OCI-LY7 (cell line): ENCODE measurements at regions not wholly inside any gene's neighbourhood (a gene's known extent, or its start where the extent isn't known, plus 50 kb on each side); places are given as distances from the start of the nearest gene placed in this dataset.

Experiments
- BruUV-seq: library from RNA; stranded (reverse); fragments of 400-500 nt; replicated peaks from 2 replicates; lab custom pipeline; 2021; lab: Mats Ljungman, UMichigan
- CTCF ChIA-PET: fragments of 300-600 bp; sonication (Branson Sonifier 250); formaldehyde crosslinking; loops from one replicate; lab custom pipeline; 2022; ENCODE audit warnings: antibody characterized with exemption; ENCODE audit not compliant: unreplicated experiment; lab: Charles Lee
- POLR2A ChIA-PET: fragments of 300-600 bp; sonication (Branson Sonifier 250); formaldehyde crosslinking; loops from one replicate; lab custom pipeline; 2022; ENCODE audit warnings: antibody characterized with exemption; lab: Charles Lee
- DNase-seq: peaks from one replicate; pipeline ENCODE4 v3.0.0-alpha.2; 2015; ENCODE audit warnings: low spot score
- H2AFZ ChIP-seq: fragments of 200-600 bp; sonication (generic), shearing (Covaris generic); 2 replicates; pipeline ENCODE4 v1.6.1; 2014; ENCODE audit warnings: mild to moderate bottlenecking, antibody characterized with exemption, low read length, moderate library complexity
- H3K27ac ChIP-seq: fragments of 200-600 bp; sonication (generic); 2 replicates; pipeline ENCODE4 v1.5.1; 2014; ENCODE audit warnings: mixed run types, low read depth, mild to moderate bottlenecking, moderate library complexity, low read length, inconsistent platforms; ENCODE audit not compliant: poor library complexity, severe bottlenecking
- H3K36me3 ChIP-seq: fragments of 200-600 bp; sonication (generic); 2 replicates; pipeline ENCODE4 v1.6.1; 2014; ENCODE audit warnings: mild to moderate bottlenecking, antibody characterized with exemption, low read length, moderate library complexity, mixed read lengths; ENCODE audit not compliant: insufficient read depth
- H3K4me1 ChIP-seq: fragments of 200-600 bp; sonication (generic); 2 replicates; pipeline ENCODE4 v1.5.1; 2014; ENCODE audit warnings: mild to moderate bottlenecking, low read length; ENCODE audit not compliant: insufficient read depth, poor library complexity, severe bottlenecking
- H3K4me2 ChIP-seq: fragments of 200-600 bp; sonication (generic); 2 replicates; pipeline ENCODE4 v1.6.1; 2014; ENCODE audit warnings: mild to moderate bottlenecking, low read length
- H3K4me3 ChIP-seq: fragments of 200-600 bp; sonication (generic); 2 replicates; pipeline ENCODE4 v1.5.1; 2014; ENCODE audit warnings: mild to moderate bottlenecking, low read depth, low read length; ENCODE audit not compliant: poor library complexity, severe bottlenecking
- H3K79me2 ChIP-seq: fragments of 200-600 bp; sonication (generic); 2 replicates; pipeline ENCODE4 v1.6.1; 2016; ENCODE audit warnings: low read depth, mild to moderate bottlenecking, low read length, moderate library complexity, mixed read lengths; ENCODE audit not compliant: insufficient read depth
- H3K9me2 ChIP-seq: fragments of 200-600 bp; sonication (generic); 2 replicates; pipeline ENCODE4 v1.6.1; 2016; ENCODE audit warnings: mild to moderate bottlenecking, low read length, mixed read lengths; ENCODE audit not compliant: insufficient read depth
- H3K9me3 ChIP-seq: fragments of 200-600 bp; sonication (generic); 2 replicates; pipeline ENCODE4 v1.6.1; 2014; ENCODE audit warnings: mild to moderate bottlenecking, mixed run types, low read length, mixed read lengths
- H4K20me1 ChIP-seq: fragments of 200-600 bp; sonication (generic); 2 replicates; pipeline ENCODE4 v1.6.1; 2014; ENCODE audit warnings: mild to moderate bottlenecking, antibody characterized with exemption, low read length, moderate library complexity, mixed read lengths; ENCODE audit not compliant: insufficient read depth
- CTCF ChIP-seq: fragments of 200-600 bp; sonication (generic); conservative IDR thresholded peaks from 2 replicates; pipeline ENCODE4 v1.5.1; 2014; ENCODE audit warnings: mild to moderate bottlenecking, antibody characterized with exemption, low read length, moderate library complexity, mixed read lengths
- EZH2phosphoT487 ChIP-seq: fragments of 200-600 bp; sonication (generic); IDR thresholded peaks from 2 replicates; pipeline ENCODE4 v1.6.1; 2018; ENCODE audit warnings: low read depth, borderline replicate concordance, mild to moderate bottlenecking, mixed run types, antibody characterized with exemption, low read length, moderate library complexity, mixed read lengths
- intact Hi-C: fragments of 100-400 bp; cut with micrococcal nuclease; formaldehyde crosslinking; loops from one replicate; pipeline ENCODE4 v1.10.0; 2022; ENCODE audit not compliant: unreplicated experiment

- no peak overlapping the region for H2AFZ ChIP-seq
- H3K4me2 ChIP-seq: no peak overlapping the region
- H3K9me3 ChIP-seq: no peaks in the 10 kb centered on the region
- no TSS peak for BruUV-seq
- H4K20me1 ChIP-seq: no peaks in the 10 kb centered on the region
- H3K4me1 ChIP-seq: no peaks in the 10 kb centered on the region
- H3K79me2 ChIP-seq: no peaks in the 10 kb centered on the region
- no peak overlapping the region for H3K4me3 ChIP-seq
- intact Hi-C loops: no loop called here
- no peaks in the 10 kb centered on the region for H3K9me2 ChIP-seq
- CTCF ChIA-PET: no interaction called here
- TF ChIP-seq CTCF (no peak), EZH2phosphoT487 (no peak)
- POLR2A ChIA-PET: interaction anchor here (0.7 kb wide), 1 partner anchor 1491 kb away, joined by 3 read pairs; no protein-coding TSS in a partner anchor
- DNase-seq: no peak
- no peaks in the 10 kb centered on the region for H3K36me3 ChIP-seq
- no peak overlapping the region for H3K27ac ChIP-seq
Measured at GRCh38 chr9:135247227-135247930, 159.9 kb downstream of the OLFM1 start.

- intact Hi-C loops: no loop called here
- Histone ChIP-seq H3K4me2 (no peak overlapping the region), H3K36me3 (no peaks in the 10 kb centered on the region), H3K9me2 (no peaks in the 10 kb centered on the region), H3K4me3 (no peak overlapping the region), H3K9me3 (no peaks in the 10 kb centered on the region), H3K79me2 (no peaks in the 10 kb centered on the region), H3K27ac (no peak overlapping the region), H4K20me1 (no peaks in the 10 kb centered on the region), H3K4me1 (no peaks in the 10 kb centered on the region), H2AFZ (no peak overlapping the region)
- ChIA-PET CTCF (no interaction called here), POLR2A (no interaction called here)
- TF ChIP-seq CTCF (no peak), EZH2phosphoT487 (no peak)
- DNase-seq: no peak
- no TSS peak for BruUV-seq
Measured at GRCh38 chr9:135248111-135248510, 160.6 kb downstream of the OLFM1 start.

- Histone ChIP-seq H3K79me2 (no peaks in the 10 kb centered on the region), H3K36me3 (no peaks in the 10 kb centered on the region), H2AFZ (no peak overlapping the region), H3K4me3 (no peak overlapping the region), H3K9me3 (no peaks in the 10 kb centered on the region), H3K4me2 (no peak overlapping the region), H3K9me2 (no peaks in the 10 kb centered on the region), H3K27ac (no peak overlapping the region), H4K20me1 (no peaks in the 10 kb centered on the region), H3K4me1 (no peaks in the 10 kb centered on the region)
- DNase-seq: no peak
- TF ChIP-seq EZH2phosphoT487 (no peak), CTCF (no peak)
- POLR2A ChIA-PET: no interaction called here
- no TSS peak for BruUV-seq
- CTCF ChIA-PET: no interaction called here
- intact Hi-C loops: no loop called here
Measured at GRCh38 chr9:135248721-135249120, 161.3 kb downstream of the OLFM1 start.
